ENCODE measurements at regions not wholly inside any gene's neighbourhood (a gene's known extent, or its start where the extent isn't known, plus 50 kb on each side); places are given as distances from the start of the nearest gene placed in this dataset.

GRCh38 chr10:132487241-132488135 is 50.1 kb upstream of the INPP5A start:
- Histone ChIP-seq H3K9ac (ENCODE audit: low read depth, low read length, poor library complexity, severe bottlenecking) (no peak overlapping the region), H3K27me3 (ENCODE audit: insufficient read depth, low read length, poor library complexity, severe bottlenecking) (no peaks in the 10 kb centered on the region), H3K79me2 (ENCODE audit: insufficient read depth, low read length) (no peaks in the 10 kb centered on the region), H3K4me3 (ENCODE audit: low read length, poor library complexity, severe bottlenecking) (no peak overlapping the region), H3F3A (ENCODE audit: low read depth) (no peaks in the 10 kb centered on the region), H3K36me3 (ENCODE audit: insufficient read depth, low read length) (no peaks in the 10 kb centered on the region), H3K4me2 (ENCODE audit: low read depth, low read length, poor library complexity, severe bottlenecking) (no peak overlapping the region), H3K9me3 (ENCODE audit: insufficient read depth, low read depth, low read length) (no peaks in the 10 kb centered on the region), H2AFZ (ENCODE audit: low read length) (no peak overlapping the region), H4K20me1 (ENCODE audit: insufficient read depth, low read length, poor library complexity, severe bottlenecking) (no peaks in the 10 kb centered on the region), H3K4me1 (ENCODE audit: insufficient read depth, low read length, poor library complexity, severe bottlenecking) (no peaks in the 10 kb centered on the region), H3K9me2 (replicated peaks; ENCODE audit: low read depth, low read length) (no peaks in the 10 kb centered on the region)
- TF ChIP-seq, protein P1, sequence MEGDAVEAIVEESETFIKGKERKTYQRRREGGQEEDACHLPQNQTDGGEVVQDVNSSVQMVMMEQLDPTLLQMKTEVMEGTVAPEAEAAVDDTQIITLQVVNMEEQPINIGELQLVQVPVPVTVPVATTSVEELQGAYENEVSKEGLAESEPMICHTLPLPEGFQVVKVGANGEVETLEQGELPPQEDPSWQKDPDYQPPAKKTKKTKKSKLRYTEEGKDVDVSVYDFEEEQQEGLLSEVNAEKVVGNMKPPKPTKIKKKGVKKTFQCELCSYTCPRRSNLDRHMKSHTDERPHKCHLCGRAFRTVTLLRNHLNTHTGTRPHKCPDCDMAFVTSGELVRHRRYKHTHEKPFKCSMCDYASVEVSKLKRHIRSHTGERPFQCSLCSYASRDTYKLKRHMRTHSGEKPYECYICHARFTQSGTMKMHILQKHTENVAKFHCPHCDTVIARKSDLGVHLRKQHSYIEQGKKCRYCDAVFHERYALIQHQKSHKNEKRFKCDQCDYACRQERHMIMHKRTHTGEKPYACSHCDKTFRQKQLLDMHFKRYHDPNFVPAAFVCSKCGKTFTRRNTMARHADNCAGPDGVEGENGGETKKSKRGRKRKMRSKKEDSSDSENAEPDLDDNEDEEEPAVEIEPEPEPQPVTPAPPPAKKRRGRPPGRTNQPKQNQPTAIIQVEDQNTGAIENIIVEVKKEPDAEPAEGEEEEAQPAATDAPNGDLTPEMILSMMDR (conservative IDR thresholded peaks at IDR 0.05; ENCODE audit: low read length), result no peak
- TF ChIP-seq EZH2phosphoT487 (IDR thresholded peaks at IDR 0.05; ENCODE audit: borderline replicate concordance), result no peak
